GM19239 (cell line): ENCODE measurements at regions not wholly inside any gene's neighbourhood (a gene's known extent, or its start where the extent isn't known, plus 50 kb on each side); places are given as distances from the start of the nearest gene placed in this dataset.
"Not testable (repeated sequence)": the region's sequence is repeated elsewhere in the genome, so short reads cannot be mapped to it uniquely, and the experiment has no call there.

Experiments used
- DNase-seq: peaks from one replicate; pipeline ENCODE4 v3.0.0; 2011; ENCODE audit warnings: low spot score; ENCODE audit not compliant: insufficient read length
- FAIRE-seq: peaks from 2 replicates; lab custom pipeline; 2011; peaks lifted over from hg19 to GRCh38; lab: Jason Lieb, UNC

- DNase-seq (no peak), FAIRE-seq (no peak)
Measured at GRCh38 chr3:43236008-43236407, 50.3 kb upstream of the SNRK start.

- DNase-seq = no peak
- FAIRE-seq = no peak
Measured at GRCh38 chr3:43233062-43233461, 53.3 kb upstream of the SNRK start.

- no peak for FAIRE-seq
- DNase-seq = no peak
Measured at GRCh38 chr3:43231276-43232000, 54.9 kb upstream of the SNRK start.

DNA sequence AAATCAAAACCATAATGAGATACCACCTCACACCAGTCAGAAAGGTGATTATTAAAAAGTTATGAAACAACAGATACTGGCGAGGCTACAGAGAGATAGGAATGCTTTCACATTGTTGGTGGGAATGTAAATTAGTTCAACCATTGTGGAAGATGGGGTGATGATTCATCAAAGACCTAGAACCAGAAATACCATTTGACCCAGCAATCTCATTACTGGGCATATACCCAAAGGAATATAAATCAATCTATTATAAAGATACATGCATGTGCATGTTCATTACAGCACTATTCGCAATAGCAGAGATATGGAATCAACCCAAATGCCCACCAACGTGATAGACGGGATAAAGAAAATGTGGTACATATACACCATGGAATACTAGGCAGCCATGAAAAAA is 56.5 kb upstream of the SNRK start:
- not testable (repeated sequence) for DNase-seq, FAIRE-seq

- DNase-seq, FAIRE-seq: not testable (repeated sequence)
Measured at GRCh38 chr3:43227685-43228084, 58.7 kb upstream of the SNRK start.

DNA sequence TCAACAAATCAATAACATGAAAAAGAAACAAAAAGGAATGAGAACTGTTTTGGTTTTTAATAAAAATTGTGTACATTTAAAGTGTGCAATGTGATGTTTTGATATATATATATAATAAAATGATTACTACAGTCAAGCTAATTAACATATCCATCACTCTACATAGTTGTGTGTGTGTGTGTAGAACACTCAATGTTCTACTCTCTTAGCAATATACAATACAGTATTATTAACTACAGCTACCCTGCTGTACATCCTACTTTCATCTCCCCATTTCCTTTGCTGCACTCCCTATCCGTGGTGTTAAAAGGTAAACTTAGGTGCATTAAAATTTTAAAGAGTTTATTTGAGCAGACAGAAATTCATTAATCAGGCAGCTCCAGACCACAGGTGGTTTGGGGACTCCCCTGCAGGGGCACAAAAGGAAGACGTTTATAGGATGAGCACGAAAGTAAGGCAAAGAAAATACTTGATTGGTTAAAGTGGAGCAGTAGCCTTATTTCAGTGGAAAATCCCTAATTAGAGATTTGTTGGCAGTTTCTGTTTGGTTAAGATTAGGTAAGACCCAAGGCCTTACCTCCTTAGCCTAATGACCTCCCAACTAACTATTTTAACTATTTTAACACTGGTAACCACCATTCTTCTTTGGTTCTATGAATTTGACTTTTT is 61.8 kb upstream of the SNRK start:
- FAIRE-seq (no peak), DNase-seq (no peak)

DNA sequence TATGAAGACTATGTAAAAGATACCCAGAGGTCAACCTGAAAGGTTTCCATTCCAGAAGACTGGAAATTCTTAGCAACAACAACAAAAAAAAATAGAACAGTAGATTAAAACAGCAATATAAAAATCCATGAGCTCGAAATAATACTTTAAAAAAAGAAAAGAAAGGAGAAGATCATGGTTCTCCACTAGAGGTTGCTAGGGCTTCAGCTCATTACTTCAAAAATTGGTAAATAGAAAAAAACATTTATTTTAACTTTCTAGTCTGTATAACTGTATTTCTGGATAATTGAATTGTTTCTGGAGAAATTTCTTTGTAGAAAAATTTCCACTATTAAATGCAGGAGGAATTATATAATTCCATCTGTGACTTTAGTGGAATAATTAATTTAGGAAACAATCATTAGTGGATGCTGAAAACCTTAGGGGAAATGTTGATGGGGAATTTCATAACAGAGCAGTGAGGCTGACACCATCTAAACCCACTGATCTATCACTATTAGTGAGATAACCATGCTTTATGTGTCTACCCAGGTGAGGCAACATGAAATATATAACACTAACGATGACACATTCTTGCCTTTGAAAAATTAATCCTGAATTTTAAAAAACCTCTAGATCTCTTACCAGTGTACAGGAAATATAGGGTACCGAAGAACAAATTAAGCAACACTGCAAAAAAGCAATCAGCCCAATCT is 62.5 kb upstream of the SNRK start:
- DNase-seq (no peak), FAIRE-seq (no peak)

DNA sequence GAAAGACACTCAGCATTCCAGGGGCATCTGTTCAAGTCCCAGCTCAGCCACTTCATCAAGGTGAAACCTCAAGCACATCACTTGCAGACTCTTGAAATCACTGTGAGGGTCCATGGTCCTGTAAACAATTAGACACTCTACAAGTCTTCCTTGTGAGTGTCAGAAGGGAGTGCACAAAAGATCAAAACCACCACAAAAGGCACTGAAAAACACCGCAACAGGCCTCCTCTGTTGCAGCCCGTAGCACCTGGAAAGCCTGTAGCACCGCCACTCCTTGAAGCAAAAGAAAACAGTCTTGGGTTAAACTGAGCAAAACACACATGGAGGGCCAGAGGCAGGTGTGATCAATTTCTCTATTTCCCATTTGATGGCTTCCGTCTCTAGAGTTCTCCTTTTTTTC is 63.8 kb upstream of the SNRK start:
- FAIRE-seq = no peak
- DNase-seq = no peak

- no peak for FAIRE-seq
Measured at GRCh38 chr3:43221076-43221475, 65.3 kb upstream of the SNRK start.

GRCh38 chr3:43219616-43220015 is 66.7 kb upstream of the SNRK start:
- DNase-seq (no peak), FAIRE-seq (no peak)

More at GRCh38 chr3:43221076-43221475, 65.3 kb upstream of the SNRK start:
- no peak for DNase-seq

GRCh38 chr3:43218921-43219320 is 67.4 kb upstream of the SNRK start:
- no peak for DNase-seq
- FAIRE-seq = no peak

- DNase-seq (no peak), FAIRE-seq (no peak)
Measured at GRCh38 chr3:43218156-43218555, 68.2 kb upstream of the SNRK start.

DNA sequence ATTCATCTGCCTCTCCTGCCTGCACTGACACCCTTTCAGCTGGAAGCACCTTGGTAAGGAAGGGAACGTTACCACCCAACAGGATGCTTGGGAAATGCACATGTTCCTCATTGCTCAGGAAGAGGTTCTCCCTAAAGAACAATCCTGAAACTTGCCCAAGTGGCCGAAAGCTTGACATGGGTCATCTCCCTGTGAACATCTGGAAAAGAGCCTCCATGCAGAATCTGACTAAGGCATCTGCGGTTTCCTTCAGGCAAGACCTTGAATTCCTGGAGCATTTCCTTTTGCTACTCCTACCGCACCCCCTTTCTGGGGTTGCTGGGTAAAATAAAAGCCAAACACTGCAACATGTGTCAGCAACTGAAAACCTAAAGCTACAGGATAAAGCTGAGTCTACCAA is 68.7 kb upstream of the SNRK start:
- FAIRE-seq = no peak

DNA sequence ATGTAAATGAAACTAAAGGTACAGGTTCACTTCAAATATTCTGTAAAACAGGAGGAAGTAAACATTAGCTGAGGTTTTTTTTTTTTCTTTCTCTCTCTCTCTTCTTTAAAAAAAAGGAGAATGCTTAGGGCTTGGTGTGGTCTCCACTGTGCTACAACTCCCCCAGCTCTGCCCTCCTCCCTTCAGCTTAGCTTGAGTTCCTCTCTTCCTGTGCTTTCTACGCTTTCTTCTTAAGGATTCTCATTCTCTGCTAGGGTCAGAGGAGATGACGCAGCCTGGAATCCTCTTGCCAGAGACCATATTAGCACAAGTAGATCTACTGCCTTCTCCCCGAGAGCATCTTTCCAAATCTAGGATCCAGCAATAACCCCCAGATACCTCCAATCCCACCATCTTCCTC is 69.1 kb upstream of the SNRK start:
- DNase-seq (no peak), FAIRE-seq (no peak)

More for the DNA sequence above, 68.7 kb upstream of the SNRK start:
- DNase-seq = no peak

- no peak for DNase-seq
- FAIRE-seq = no peak
Measured at GRCh38 chr3:43215663-43216275, 70.6 kb upstream of the SNRK start.

DNA sequence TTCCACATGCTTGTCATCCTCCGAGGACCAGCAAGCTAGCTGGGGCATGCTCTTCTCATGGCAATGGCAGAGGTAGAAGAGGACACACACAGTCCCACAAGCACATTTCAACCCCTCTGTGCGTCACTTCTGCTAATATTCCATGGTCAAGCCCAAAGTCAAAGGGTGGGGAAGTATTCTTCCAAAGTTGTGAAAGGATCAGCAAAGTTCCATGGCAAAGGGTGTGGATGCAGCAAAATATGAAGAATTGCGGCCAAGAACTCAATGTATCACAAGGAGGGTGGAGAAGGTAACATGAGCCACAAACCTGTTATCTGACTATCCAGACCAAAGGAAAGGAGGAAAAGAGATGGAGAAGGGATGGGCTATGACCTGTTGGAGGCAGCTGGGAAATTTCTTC is 71.2 kb upstream of the SNRK start:
- DNase-seq (no peak), FAIRE-seq (no peak)

DNA sequence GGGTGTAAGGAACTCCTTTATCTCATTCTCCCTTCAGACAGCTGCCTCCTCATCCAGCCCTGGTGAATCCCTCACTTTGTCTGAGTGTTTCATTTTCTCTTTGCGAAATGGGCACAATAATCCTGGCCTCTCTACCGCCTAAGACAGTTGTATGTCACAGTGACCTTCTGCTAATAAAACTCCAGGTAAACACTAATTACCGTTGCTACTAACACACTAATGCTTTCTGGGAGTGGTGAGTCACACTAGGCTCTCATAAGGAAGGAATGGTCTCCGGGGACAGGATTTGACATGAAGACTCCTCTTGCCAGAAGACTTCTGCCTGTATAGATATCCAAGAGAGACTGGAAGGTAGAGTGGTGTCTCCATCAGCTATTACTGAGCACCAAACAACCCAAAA is 71.7 kb upstream of the SNRK start:
- FAIRE-seq (no peak), DNase-seq (no peak)

DNA sequence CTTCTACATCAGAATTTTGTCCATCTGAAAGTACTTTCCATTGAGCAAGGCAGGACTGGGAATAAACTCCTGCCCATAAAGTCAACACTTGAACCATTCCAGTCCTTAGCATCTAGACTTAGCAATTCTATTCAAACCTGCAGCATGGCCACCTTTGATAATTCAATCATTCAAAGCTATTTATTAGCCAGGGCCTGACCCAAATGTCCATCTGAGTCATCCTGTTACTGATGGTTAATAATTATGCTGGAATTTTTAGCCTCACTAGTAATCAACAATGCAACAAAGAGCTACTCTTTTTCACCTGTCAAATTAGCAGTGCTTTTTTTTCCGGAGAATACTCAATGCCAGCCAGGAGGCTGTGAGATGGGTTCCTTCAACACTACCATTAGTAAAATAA is 72.7 kb upstream of the SNRK start:
- DNase-seq (no peak), FAIRE-seq (peak; percentile 81)

GRCh38 chr3:43212914-43213611 is 73.3 kb upstream of the SNRK start:
- FAIRE-seq (peak; percentile 88), DNase-seq (no peak)

DNA sequence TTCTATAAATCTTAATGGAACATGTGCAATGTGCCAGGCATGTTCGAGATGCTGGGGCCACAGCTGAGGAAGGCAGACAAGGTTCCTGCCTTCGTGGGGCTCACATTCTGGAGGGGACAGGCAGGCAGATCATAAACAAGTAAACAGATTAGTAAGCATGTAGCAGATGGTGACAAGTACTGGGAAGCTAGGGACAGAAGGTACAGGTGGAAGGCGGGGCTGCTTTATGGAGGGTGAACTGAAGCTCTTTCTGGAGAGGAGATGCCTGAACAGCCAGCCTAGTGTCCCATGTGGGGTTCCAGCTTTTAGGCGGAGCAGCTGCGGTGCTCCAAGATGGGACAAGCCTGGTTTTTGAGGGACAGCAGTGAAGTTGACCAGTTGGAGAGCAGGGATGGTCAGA is 74.7 kb upstream of the SNRK start:
- DNase-seq (no peak), FAIRE-seq (no peak)
